SK-N-SH treated with all-trans-retinoic acid at 6 μM for 48 hours (cell line): ENCODE measurements at regions not wholly inside any gene's neighbourhood (a gene's known extent, or its start where the extent isn't known, plus 50 kb on each side); places are given as distances from the start of the nearest gene placed in this dataset.
"Not testable (repeated sequence)": the region's sequence is repeated elsewhere in the genome, so short reads cannot be mapped to it uniquely, and the experiment has no call there.

Experiments used
- ATAC-seq: fragments of 200-7000 bp; cut with Tn5 transposase; 3 replicates; pipeline ENCODE4 v1.9.1; 2020; ENCODE audit warnings: mild to moderate bottlenecking, moderate library complexity
- ARNTL ChIP-seq: fragments of 450-650 bp; formaldehyde crosslinking; IDR thresholded peaks from 2 replicates; pipeline ENCODE4 v1.5.0; 2020; ENCODE audit warnings: low read depth, mild to moderate bottlenecking, moderate library complexity, borderline replicate concordance
- CSDC2 ChIP-seq: fragments of 250-450 bp; sonication (Bioruptor Pico); IDR thresholded peaks from 2 replicates; pipeline ENCODE4 v1.5.0; 2020; ENCODE audit warnings: mild to moderate bottlenecking, moderate library complexity
- CSRNP3 ChIP-seq: fragments of 250-450 bp; sonication (Bioruptor Pico); IDR thresholded peaks from 2 replicates; pipeline ENCODE4 v1.5.1; 2021; ENCODE audit warnings: mild to moderate bottlenecking, moderate library complexity
- ISL1 ChIP-seq: fragments of 250-450 bp; sonication (Bioruptor Pico); IDR thresholded peaks from 2 replicates; pipeline ENCODE4 v2.1.2; 2022; ENCODE audit warnings: mild to moderate bottlenecking, moderate library complexity
- OSR1 ChIP-seq: fragments of 250-450 bp; sonication (Bioruptor Pico); IDR thresholded peaks from 2 replicates; pipeline ENCODE4 v1.8.0; 2022; ENCODE audit warnings: moderate library complexity, mild to moderate bottlenecking, inconsistent platforms
- PATZ1 ChIP-seq: fragments of 250-450 bp; sonication (Bioruptor Pico); IDR thresholded peaks from 2 replicates; pipeline ENCODE4 v1.8.0; 2020; ENCODE audit warnings: mild to moderate bottlenecking, moderate library complexity, borderline replicate concordance
- PPARA ChIP-seq: fragments of 250-450 bp; sonication (Bioruptor Pico); IDR thresholded peaks from 2 replicates; pipeline ENCODE4 v1.5.0; 2020; ENCODE audit warnings: mild to moderate bottlenecking, borderline replicate concordance
- RARB ChIP-seq: fragments of 250-450 bp; sonication (Bioruptor Pico); IDR thresholded peaks from 2 replicates; pipeline ENCODE4 v1.8.0; 2021; ENCODE audit warnings: mild to moderate bottlenecking, moderate library complexity
- SNAI2 ChIP-seq: fragments of 250-450 bp; sonication (Bioruptor Pico); IDR thresholded peaks from 2 replicates; pipeline ENCODE4 v1.5.0; 2020; ENCODE audit warnings: mild to moderate bottlenecking, moderate library complexity
- TCF4 ChIP-seq: fragments of 250-450 bp; sonication (Bioruptor Pico); IDR thresholded peaks from 2 replicates; pipeline ENCODE4 v1.8.0; 2021; ENCODE audit warnings: mild to moderate bottlenecking, moderate library complexity, borderline replicate concordance
- TOX ChIP-seq: fragments of 250-450 bp; sonication (Bioruptor Pico); IDR thresholded peaks from 2 replicates; pipeline ENCODE4 v1.8.0; 2021; ENCODE audit warnings: mild to moderate bottlenecking, moderate library complexity, borderline replicate concordance
- TSHZ2 ChIP-seq: fragments of 250-450 bp; sonication (Bioruptor Pico); IDR thresholded peaks from 2 replicates; pipeline ENCODE4 v1.5.0; 2020; ENCODE audit warnings: mild to moderate bottlenecking, moderate library complexity
- ZFP3 ChIP-seq: fragments of 250-450 bp; sonication (Bioruptor Pico); IDR thresholded peaks from 2 replicates; pipeline ENCODE4 v1.5.0; 2020; ENCODE audit warnings: mild to moderate bottlenecking, moderate library complexity
- ZFP30 ChIP-seq: fragments of 450-650 bp; formaldehyde crosslinking; IDR thresholded peaks from 2 replicates; pipeline ENCODE4 v1.5.0; 2022; ENCODE audit warnings: mild to moderate bottlenecking, moderate library complexity
- ZNF565 ChIP-seq: fragments of 450-650 bp; formaldehyde crosslinking; conservative IDR thresholded peaks from 2 replicates; pipeline ENCODE4 v1.5.0; 2020; ENCODE audit warnings: low read depth, mild to moderate bottlenecking, moderate library complexity
- ZNF70 ChIP-seq: fragments of 450-650 bp; formaldehyde crosslinking; IDR thresholded peaks from 2 replicates; pipeline ENCODE4 v1.5.0; 2020; ENCODE audit warnings: mild to moderate bottlenecking, moderate library complexity
- ZNF8 ChIP-seq: fragments of 450-650 bp; formaldehyde crosslinking; IDR thresholded peaks from 2 replicates; pipeline ENCODE4 v1.5.0; 2020; ENCODE audit warnings: mild to moderate bottlenecking, moderate library complexity
- TF ChIP-seq, protein P1 (sequence below): fragments of 250-450 bp; sonication (Bioruptor Pico); IDR thresholded peaks from 2 replicates; pipeline ENCODE4 v1.5.1; 2020; ENCODE audit warnings: low read depth, mild to moderate bottlenecking, moderate library complexity
- TF ChIP-seq, protein P2 (sequence below): fragments of 250-450 bp; sonication (Bioruptor Pico); IDR thresholded peaks from 2 replicates; pipeline ENCODE4 v1.8.0; 2021; ENCODE audit warnings: low read depth, mild to moderate bottlenecking, moderate library complexity, borderline replicate concordance

GRCh38 chr11:15845261-15845660 is 511.1 kb downstream of the SOX6 start:
- no peak for TF ChIP-seq ZNF70 (CRISPR knock-in tag)
- TF ChIP-seq, protein P1, sequence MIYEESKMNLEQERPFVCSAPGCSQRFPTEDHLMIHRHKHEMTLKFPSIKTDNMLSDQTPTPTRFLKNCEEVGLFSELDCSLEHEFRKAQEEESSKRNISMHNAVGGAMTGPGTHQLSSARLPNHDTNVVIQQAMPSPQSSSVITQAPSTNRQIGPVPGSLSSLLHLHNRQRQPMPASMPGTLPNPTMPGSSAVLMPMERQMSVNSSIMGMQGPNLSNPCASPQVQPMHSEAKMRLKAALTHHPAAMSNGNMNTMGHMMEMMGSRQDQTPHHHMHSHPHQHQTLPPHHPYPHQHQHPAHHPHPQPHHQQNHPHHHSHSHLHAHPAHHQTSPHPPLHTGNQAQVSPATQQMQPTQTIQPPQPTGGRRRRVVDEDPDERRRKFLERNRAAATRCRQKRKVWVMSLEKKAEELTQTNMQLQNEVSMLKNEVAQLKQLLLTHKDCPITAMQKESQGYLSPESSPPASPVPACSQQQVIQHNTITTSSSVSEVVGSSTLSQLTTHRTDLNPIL (CRISPR knock-in tag): no peak
- TF ChIP-seq SNAI2 (CRISPR knock-in tag): no peak
- TF ChIP-seq PATZ1 (CRISPR knock-in tag): no peak
- TF ChIP-seq ZNF565 (CRISPR knock-in tag): no peak
- TF ChIP-seq, protein P2, sequence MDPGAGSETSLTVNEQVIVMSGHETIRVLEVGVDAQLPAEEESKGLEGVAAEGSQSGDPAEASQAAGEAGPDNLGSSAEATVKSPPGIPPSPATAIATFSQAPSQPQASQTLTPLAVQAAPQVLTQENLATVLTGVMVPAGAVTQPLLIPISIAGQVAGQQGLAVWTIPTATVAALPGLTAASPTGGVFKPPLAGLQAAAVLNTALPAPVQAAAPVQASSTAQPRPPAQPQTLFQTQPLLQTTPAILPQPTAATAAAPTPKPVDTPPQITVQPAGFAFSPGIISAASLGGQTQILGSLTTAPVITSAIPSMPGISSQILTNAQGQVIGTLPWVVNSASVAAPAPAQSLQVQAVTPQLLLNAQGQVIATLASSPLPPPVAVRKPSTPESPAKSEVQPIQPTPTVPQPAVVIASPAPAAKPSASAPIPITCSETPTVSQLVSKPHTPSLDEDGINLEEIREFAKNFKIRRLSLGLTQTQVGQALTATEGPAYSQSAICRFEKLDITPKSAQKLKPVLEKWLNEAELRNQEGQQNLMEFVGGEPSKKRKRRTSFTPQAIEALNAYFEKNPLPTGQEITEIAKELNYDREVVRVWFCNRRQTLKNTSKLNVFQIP (CRISPR knock-in tag): no peak
- TF ChIP-seq ARNTL: no peak
- TF ChIP-seq CSRNP3 (CRISPR knock-in tag): no peak

GRCh38 chr11:15848631-15849168 is 507.6 kb downstream of the SOX6 start:
- no peak for TF ChIP-seq TCF4 (CRISPR knock-in tag)
- TF ChIP-seq TSHZ2 (CRISPR knock-in tag): no peak
- no peak for ATAC-seq

More at GRCh38 chr11:15845261-15845660, 511.1 kb downstream of the SOX6 start:
- no peak for ATAC-seq

DNA sequence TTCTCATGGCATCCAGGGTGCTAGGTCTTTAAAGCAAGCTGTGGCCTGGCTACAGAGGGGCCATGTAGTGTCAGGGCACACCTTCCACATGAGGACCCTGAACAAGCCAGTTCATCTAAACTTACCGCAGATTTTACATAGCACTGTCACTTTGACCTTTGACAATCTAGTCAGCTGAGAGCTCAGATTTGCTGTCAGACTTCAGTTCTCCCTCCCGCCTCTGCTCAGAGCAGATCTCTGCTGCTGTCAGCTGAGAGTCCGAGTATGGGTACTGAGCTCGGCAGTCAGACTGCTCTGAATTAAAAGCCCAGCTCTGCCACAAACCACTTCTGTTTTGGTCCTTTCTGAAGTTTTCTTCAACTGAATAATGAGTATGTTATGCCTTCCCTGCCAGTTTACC is 507.1 kb downstream of the SOX6 start:
- no peak for TF ChIP-seq ARNTL
- TF ChIP-seq OSR1 (CRISPR knock-in tag): no peak
- TF ChIP-seq ZFP30 (CRISPR knock-in tag): no peak
- TF ChIP-seq, protein P1 (CRISPR knock-in tag): no peak
- no peak for TF ChIP-seq TCF4 (CRISPR knock-in tag)
- TF ChIP-seq ISL1 (CRISPR knock-in tag): no peak
- no peak for TF ChIP-seq TOX (CRISPR knock-in tag)
- no peak for TF ChIP-seq PPARA (CRISPR knock-in tag)
- TF ChIP-seq RARB (CRISPR knock-in tag): no peak
- no peak for TF ChIP-seq ZFP3
- TF ChIP-seq ZNF8 (CRISPR knock-in tag): no peak
- no peak for TF ChIP-seq CSDC2 (CRISPR knock-in tag)
- TF ChIP-seq ZNF70 (CRISPR knock-in tag): no peak
- TF ChIP-seq ZNF565 (CRISPR knock-in tag): no peak
- ATAC-seq: no peak

DNA sequence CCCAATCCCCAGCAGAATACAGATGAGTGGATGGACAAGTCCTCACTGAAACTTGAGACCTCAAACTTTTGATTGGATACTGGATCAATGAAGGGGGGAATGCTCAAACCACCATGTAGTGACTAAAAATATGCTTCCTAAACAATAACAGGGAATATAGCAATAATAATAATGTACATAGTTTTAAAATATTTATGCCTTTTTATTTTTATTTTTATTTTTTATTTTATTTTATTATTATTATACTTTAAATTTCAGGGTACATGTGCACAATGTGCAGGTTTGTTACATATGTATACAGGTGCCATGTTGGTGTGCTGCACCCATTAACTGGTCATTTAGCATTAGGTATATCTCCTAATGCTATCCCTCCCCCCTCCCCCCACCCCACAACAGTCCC is 506.0 kb downstream of the SOX6 start:
- ATAC-seq: not testable (repeated sequence)
